NOMO-1 treated with DMSO at 0.1 percent for 48 hours (cell line): ENCODE measurements at regions not wholly inside any gene's neighbourhood (a gene's known extent, or its start where the extent isn't known, plus 50 kb on each side); places are given as distances from the start of the nearest gene placed in this dataset.
"Not testable (repeated sequence)": the region's sequence is repeated elsewhere in the genome, so short reads cannot be mapped to it uniquely, and the experiment has no call there.

Source experiments
- DNase-seq: peaks from one replicate; lab custom pipeline; 2025; ENCODE audit not compliant: unreplicated experiment; lab: John Stamatoyannopoulos, UW

- no peak for DNase-seq
Measured at GRCh38 chr2:142758973-142759372, 118.5 kb upstream of the KYNU start.

- no peak for DNase-seq
Measured at GRCh38 chr2:142757111-142757510, 120.4 kb upstream of the KYNU start.

- no peak for DNase-seq
Measured at GRCh38 chr2:142756430-142756829, 121.0 kb upstream of the KYNU start.

- no peak for DNase-seq
Measured at GRCh38 chr2:142755191-142755590, 122.3 kb upstream of the KYNU start.

GRCh38 chr2:142754182-142754581 is 123.3 kb upstream of the KYNU start:
- no peak for DNase-seq

GRCh38 chr2:142750858-142751257 is 126.6 kb upstream of the KYNU start:
- DNase-seq = no peak

- DNase-seq = no peak
Measured at GRCh38 chr2:142748559-142749099, 128.8 kb upstream of the KYNU start.

GRCh38 chr2:142745691-142746090 is 131.8 kb upstream of the KYNU start:
- no peak for DNase-seq

- no peak for DNase-seq
Measured at GRCh38 chr2:142742371-142743214, 134.9 kb upstream of the KYNU start.

- no peak for DNase-seq
Measured at GRCh38 chr2:142741764-142742269, 135.6 kb upstream of the KYNU start.

GRCh38 chr2:142734770-142735169 is 142.7 kb upstream of the KYNU start:
- DNase-seq = no peak

GRCh38 chr2:142734231-142734630 is 143.2 kb upstream of the KYNU start:
- DNase-seq = no peak

GRCh38 chr2:142729814-142730213 is 147.7 kb upstream of the KYNU start:
- not testable (repeated sequence) for DNase-seq

GRCh38 chr2:142727821-142728478 is 149.5 kb upstream of the KYNU start:
- not testable (repeated sequence) for DNase-seq

- no peak for DNase-seq
Measured at GRCh38 chr2:142725386-142725785, 152.1 kb upstream of the KYNU start.

GRCh38 chr2:142724713-142725349 is 152.6 kb upstream of the KYNU start:
- DNase-seq = no peak

GRCh38 chr2:142724186-142724585 is 153.3 kb upstream of the KYNU start:
- DNase-seq = no peak

- DNase-seq = no peak
Measured at GRCh38 chr2:142723236-142723635, 154.2 kb upstream of the KYNU start.

GRCh38 chr2:142722569-142722968 is 154.9 kb upstream of the KYNU start:
- DNase-seq = no peak

GRCh38 chr2:142722086-142722485 is 155.4 kb upstream of the KYNU start:
- no peak for DNase-seq

- no peak for DNase-seq
Measured at GRCh38 chr2:142721015-142721414, 156.4 kb upstream of the KYNU start.
